HG02759 (cell line): ENCODE measurements at regions not wholly inside any gene's neighbourhood (a gene's known extent, or its start where the extent isn't known, plus 50 kb on each side); places are given as distances from the start of the nearest gene placed in this dataset.
"Not testable (repeated sequence)": the region's sequence is repeated elsewhere in the genome, so short reads cannot be mapped to it uniquely, and the experiment has no call there.

Experiments used
- ATAC-seq: cut with Tn5 transposase; IDR thresholded peaks from one replicate; pipeline ENCODE4 v1.9.1; 2021; ENCODE audit warnings: mild to moderate bottlenecking, moderate library complexity; ENCODE audit not compliant: unreplicated experiment

GRCh38 chr15:21357056-21357455 lies 83.2 kb downstream of the POTEB3 start:
- ATAC-seq = not testable (repeated sequence)

- ATAC-seq = not testable (repeated sequence)
Measured at GRCh38 chr15:21355944-21356343, 84.4 kb downstream of the POTEB3 start.

- not testable (repeated sequence) for ATAC-seq
Measured at GRCh38 chr15:21354597-21354996, 85.7 kb downstream of the POTEB3 start.

GRCh38 chr15:21352670-21353318 lies 87.5 kb downstream of the POTEB3 start:
- ATAC-seq = not testable (repeated sequence)

- not testable (repeated sequence) for ATAC-seq
Measured at GRCh38 chr15:21344960-21345359, 95.3 kb downstream of the POTEB3 start.

GRCh38 chr15:21344500-21344899 lies 95.8 kb downstream of the POTEB3 start:
- ATAC-seq = not testable (repeated sequence)

- not testable (repeated sequence) for ATAC-seq
Measured at GRCh38 chr15:21337028-21337427, 103.3 kb downstream of the POTEB3 start.

- peak; percentile 78 for ATAC-seq
Measured at GRCh38 chr15:21324720-21325460, 115.4 kb downstream of the POTEB3 start.

- peak; percentile 55 for ATAC-seq
Measured at GRCh38 chr15:21284353-21284752, 155.9 kb downstream of the POTEB3 start.

- ATAC-seq = peak; percentile 88
Measured at GRCh38 chr15:21283210-21283609, 157.1 kb downstream of the POTEB3 start.

- not testable (repeated sequence) for ATAC-seq
Measured at GRCh38 chr15:21280272-21280671, 160.0 kb downstream of the POTEB3 start.

GRCh38 chr15:21272176-21272982 lies 167.9 kb downstream of the POTEB3 start:
- peak; percentile 58 for ATAC-seq

- ATAC-seq = no peak
Measured at GRCh38 chr15:21271566-21271965, 168.7 kb downstream of the POTEB3 start.

- no peak for ATAC-seq
Measured at GRCh38 chr15:21270474-21270873, 169.8 kb downstream of the POTEB3 start.

- not testable (repeated sequence) for ATAC-seq
Measured at GRCh38 chr15:21269673-21270072, 170.6 kb downstream of the POTEB3 start.

GRCh38 chr15:21269121-21269520 lies 171.2 kb downstream of the POTEB3 start:
- ATAC-seq = no peak

- no peak for ATAC-seq
Measured at GRCh38 chr15:21268436-21268940, 171.8 kb downstream of the POTEB3 start.

- ATAC-seq = no peak
Measured at GRCh38 chr15:21267671-21268395, 172.5 kb downstream of the POTEB3 start.

- ATAC-seq = no peak
Measured at GRCh38 chr15:21267226-21267625, 173.1 kb downstream of the POTEB3 start.

- ATAC-seq = not testable (repeated sequence)
Measured at GRCh38 chr15:21265628-21266027, 174.7 kb downstream of the POTEB3 start.
